ENCODE measurements at regions not wholly inside any gene's neighbourhood (a gene's known extent, or its start where the extent isn't known, plus 50 kb on each side); places are given as distances from the start of the nearest gene placed in this dataset.
"Not testable (repeated sequence)": the region's sequence is repeated elsewhere in the genome, so short reads cannot be mapped to it uniquely, and the experiment has no call there.

DNA sequence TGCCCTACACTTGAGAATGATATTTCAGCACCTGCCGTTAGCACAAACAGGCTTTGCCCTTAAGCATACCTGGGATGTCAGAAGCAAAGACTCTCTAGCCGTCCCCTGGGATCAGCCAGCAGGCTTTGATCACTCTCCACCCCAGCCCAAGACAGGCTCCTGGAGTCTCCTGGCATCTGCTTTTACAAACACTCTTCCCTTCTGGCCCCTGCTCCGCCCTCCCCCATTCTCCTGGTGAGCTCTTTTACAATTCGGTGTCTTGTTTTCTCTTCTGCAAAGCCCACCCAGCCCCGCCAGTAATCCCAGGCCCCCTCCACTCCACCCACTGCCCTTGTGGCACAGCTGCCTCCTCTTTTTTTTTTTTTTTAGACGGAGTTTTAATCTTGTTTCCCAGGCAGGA lies 50.4 kb downstream of the KATNIP start:
- H3K4me3 Mint-ChIP-seq = no peak overlapping the region
- peaks cover 43% of the 10 kb centered on the region for H3K4me1 Mint-ChIP-seq
- H3K27me3 Mint-ChIP-seq (ENCODE audit: low read depth) = peaks cover 4% of the 10 kb centered on the region
- no peaks in the 10 kb centered on the region for H3K9me3 Mint-ChIP-seq
- TF ChIP-seq, protein P1, sequence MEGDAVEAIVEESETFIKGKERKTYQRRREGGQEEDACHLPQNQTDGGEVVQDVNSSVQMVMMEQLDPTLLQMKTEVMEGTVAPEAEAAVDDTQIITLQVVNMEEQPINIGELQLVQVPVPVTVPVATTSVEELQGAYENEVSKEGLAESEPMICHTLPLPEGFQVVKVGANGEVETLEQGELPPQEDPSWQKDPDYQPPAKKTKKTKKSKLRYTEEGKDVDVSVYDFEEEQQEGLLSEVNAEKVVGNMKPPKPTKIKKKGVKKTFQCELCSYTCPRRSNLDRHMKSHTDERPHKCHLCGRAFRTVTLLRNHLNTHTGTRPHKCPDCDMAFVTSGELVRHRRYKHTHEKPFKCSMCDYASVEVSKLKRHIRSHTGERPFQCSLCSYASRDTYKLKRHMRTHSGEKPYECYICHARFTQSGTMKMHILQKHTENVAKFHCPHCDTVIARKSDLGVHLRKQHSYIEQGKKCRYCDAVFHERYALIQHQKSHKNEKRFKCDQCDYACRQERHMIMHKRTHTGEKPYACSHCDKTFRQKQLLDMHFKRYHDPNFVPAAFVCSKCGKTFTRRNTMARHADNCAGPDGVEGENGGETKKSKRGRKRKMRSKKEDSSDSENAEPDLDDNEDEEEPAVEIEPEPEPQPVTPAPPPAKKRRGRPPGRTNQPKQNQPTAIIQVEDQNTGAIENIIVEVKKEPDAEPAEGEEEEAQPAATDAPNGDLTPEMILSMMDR (IDR thresholded peaks at IDR 0.05; ENCODE audit: unreplicated experiment in 3 of 3) = no peak
- H3K36me3 Mint-ChIP-seq (ENCODE audit: low read depth) = peaks cover 7% of the 10 kb centered on the region
- H3K27ac Mint-ChIP-seq = peak overlapping the region in 2 of 3 experiments; percentile 14 to 67

- Mint-ChIP-seq H3K9me3 (no peaks in the 10 kb centered on the region), H3K27ac (no peak overlapping the region), H3K27me3 (ENCODE audit: low read depth) (peaks cover 4% of the 10 kb centered on the region), H3K4me1 (peaks cover 33% of the 10 kb centered on the region), H3K36me3 (ENCODE audit: low read depth) (peaks cover 11% of the 10 kb centered on the region), H3K4me3 (no peak overlapping the region)
- TF ChIP-seq, protein P1 (IDR thresholded peaks at IDR 0.05; ENCODE audit: unreplicated experiment in 3 of 3) = no peak
These were observed 52.2 kb downstream of the KATNIP start for GRCh38 chr16:27602103-27602502.

DNA sequence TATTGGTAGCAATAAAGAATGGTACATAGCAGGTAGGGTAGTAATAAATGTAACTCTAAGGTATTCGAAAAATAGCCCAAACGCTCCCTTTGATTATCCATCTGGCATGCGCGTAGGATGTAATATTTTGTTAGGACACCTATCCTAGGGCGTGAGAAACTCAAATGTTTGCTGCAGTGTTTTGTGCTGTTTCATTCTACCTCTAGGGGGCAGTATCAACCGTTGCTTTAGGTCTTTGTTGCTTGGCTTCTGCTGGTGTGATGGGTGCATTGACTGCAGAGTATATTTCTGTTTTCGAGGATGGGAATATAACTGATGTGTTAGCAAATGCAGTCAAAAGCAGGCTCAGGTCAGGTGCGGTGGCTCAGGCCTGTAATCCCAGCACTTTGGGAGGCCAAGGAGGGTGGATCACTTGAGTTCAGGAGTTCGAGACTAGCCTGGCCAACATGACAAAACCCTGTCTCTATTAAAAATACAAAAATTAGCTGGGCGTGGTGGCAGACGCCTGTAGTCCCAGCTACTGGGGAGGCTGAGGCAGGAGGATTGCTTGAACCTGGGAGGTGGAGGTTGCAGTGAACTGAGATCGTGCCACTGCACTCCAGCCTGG lies 55.7 kb downstream of the KATNIP start:
- not testable (repeated sequence) for H3K36me3 Mint-ChIP-seq (ENCODE audit: low read depth); H3K27me3 Mint-ChIP-seq (ENCODE audit: low read depth); H3K9me3 Mint-ChIP-seq; H3K4me3 Mint-ChIP-seq; H3K4me1 Mint-ChIP-seq
- peak overlapping the region in 1 of 3 experiments; percentile 15 for H3K27ac Mint-ChIP-seq
- TF ChIP-seq, protein P1 (IDR thresholded peaks at IDR 0.05; ENCODE audit: unreplicated experiment in 3 of 3) = peak; percentile 60 to 67 (median 63)

DNA sequence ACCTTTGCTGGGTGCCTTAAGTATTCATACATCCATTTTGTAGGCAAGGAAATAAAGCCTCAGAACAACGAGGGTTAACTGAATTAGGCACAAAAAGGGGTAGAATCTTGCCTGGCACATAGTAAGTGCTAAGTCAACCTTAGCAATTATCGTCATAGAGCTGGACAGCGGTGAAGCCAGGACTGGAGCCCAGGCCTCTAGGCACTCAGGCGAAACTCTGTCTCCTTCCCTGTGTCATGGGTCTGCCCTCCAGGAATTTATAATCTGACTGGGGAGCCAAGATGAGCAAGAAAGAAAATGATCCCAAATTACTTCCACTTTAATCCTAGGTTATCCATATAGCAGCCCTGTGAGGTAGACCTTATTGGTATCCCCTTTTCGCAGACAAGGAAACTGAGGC lies 61.4 kb downstream of the KATNIP start:
- Mint-ChIP-seq H3K27ac (peak overlapping the region in 2 of 3 experiments; percentile 11 to 43), H3K4me3 (no peak overlapping the region), H3K27me3 (ENCODE audit: low read depth) (no peaks in the 10 kb centered on the region), H3K36me3 (ENCODE audit: low read depth) (peaks cover 8% of the 10 kb centered on the region), H3K9me3 (no peaks in the 10 kb centered on the region), H3K4me1 (peaks cover 13% of the 10 kb centered on the region)
- TF ChIP-seq, protein P1 (IDR thresholded peaks at IDR 0.05; ENCODE audit: unreplicated experiment in 3 of 3) = no peak

- no peaks in the 10 kb centered on the region for H3K9me3 Mint-ChIP-seq
- H3K27me3 Mint-ChIP-seq (ENCODE audit: low read depth) = no peaks in the 10 kb centered on the region
- H3K27ac Mint-ChIP-seq = peak overlapping the region; percentile 66 to 83 (median 69)
- H3K4me3 Mint-ChIP-seq = no peak overlapping the region
- TF ChIP-seq, protein P1 (IDR thresholded peaks at IDR 0.05; ENCODE audit: unreplicated experiment in 3 of 3) = no peak
- peaks cover 5% of the 10 kb centered on the region for H3K36me3 Mint-ChIP-seq (ENCODE audit: low read depth)
- peaks cover 29% of the 10 kb centered on the region for H3K4me1 Mint-ChIP-seq
These were observed 63.4 kb downstream of the KATNIP start for GRCh38 chr16:27613238-27613791.

DNA sequence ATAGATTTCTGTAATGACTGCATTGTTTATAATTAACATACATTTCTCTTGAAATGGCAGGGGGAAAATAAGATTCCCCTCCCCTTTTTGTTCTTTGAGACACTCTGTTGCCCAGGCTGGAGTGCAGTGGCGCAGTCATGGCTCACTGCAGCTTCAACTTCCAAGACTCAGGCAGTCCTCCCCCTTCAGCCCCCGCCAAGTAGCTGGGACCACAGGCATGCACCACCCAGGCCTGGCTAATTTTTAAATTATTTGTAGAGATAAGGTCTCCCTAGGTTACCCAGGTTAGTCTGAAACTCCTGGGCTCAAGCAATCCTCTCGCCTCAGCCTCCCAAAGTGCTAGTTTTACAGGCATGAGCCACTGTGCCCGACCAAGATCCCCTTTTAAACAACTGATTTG lies 67.7 kb downstream of the KATNIP start:
- TF ChIP-seq, protein P1 (IDR thresholded peaks at IDR 0.05; ENCODE audit: unreplicated experiment in 3 of 3) = no peak
- Mint-ChIP-seq H3K4me1 (peaks cover 49% of the 10 kb centered on the region), H3K4me3 (peak overlapping the region in 1 of 3 experiments; percentile 19), H3K36me3 (ENCODE audit: low read depth) (peaks cover 9% of the 10 kb centered on the region), H3K27ac (peak overlapping the region; percentile 96 to 99 (median 99)), H3K27me3 (ENCODE audit: low read depth) (no peaks in the 10 kb centered on the region), H3K9me3 (no peaks in the 10 kb centered on the region)
